ENCODE measurements at regions not wholly inside any gene's neighbourhood (a gene's known extent, or its start where the extent isn't known, plus 50 kb on each side); places are given as distances from the start of the nearest gene placed in this dataset.

DNA sequence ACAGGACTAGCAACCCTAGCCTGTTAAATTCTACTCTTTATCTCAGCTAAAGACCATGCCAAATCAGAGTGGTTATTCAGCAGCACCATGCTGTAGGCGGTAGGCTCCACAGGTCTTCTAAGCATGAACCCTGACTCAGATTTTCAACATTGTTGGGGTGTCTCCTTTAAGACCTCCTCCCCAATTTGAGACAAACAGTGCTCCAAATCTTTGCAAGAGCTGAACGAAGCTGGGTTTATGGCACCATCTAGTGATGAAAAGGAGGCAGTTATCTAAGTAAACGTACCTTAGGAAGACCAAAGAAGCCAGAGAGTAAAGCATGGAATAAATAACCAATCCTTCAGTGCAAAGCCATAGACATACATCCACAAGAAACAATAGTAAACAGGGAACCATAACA, 334.5 kb upstream of the SLC7A11 start:
- DNase-seq (ENCODE audit: low read depth, low spot score), result no peak
- no peaks in the 10 kb centered on the region; the same call in 1 of the 2 replicates for H3K9me3 ChIP-seq (ENCODE audit: low read depth, low read length)
- H3K9ac ChIP-seq (ENCODE audit: insufficient read length), result no peak overlapping the region
- H3K4me3 ChIP-seq, result no peak overlapping the region
- TF ChIP-seq POLR2AphosphoS5 (IDR thresholded peaks at IDR 0.05; ENCODE audit: borderline replicate concordance, low read depth, low read length), result no peak
- TF ChIP-seq EZH2 (IDR thresholded peaks at IDR 0.05), result no peak
- TF ChIP-seq FOXP2 (optimal IDR thresholded peaks at IDR 0.05; ENCODE audit: control extremely low read depth, extremely low read length, insufficient read depth), result no peak
- no peaks in the 10 kb centered on the region for H3K36me3 ChIP-seq (ENCODE audit: insufficient read depth, low read length)
- H3K27ac ChIP-seq, result no peak overlapping the region

GRCh38 chr4:138573246-138573645, 331.1 kb upstream of the SLC7A11 start:
- Histone ChIP-seq H3K9me3 (ENCODE audit: low read depth, low read length) (no peaks in the 10 kb centered on the region; the same call in 1 of the 2 replicates), H3K36me3 (ENCODE audit: insufficient read depth, low read length) (no peaks in the 10 kb centered on the region), H3K27ac (no peak overlapping the region), H3K9ac (ENCODE audit: insufficient read length) (no peak overlapping the region), H3K4me3 (no peak overlapping the region)
- TF ChIP-seq EZH2 (IDR thresholded peaks at IDR 0.05) (no peak), POLR2AphosphoS5 (IDR thresholded peaks at IDR 0.05; ENCODE audit: borderline replicate concordance, low read depth, low read length) (no peak), FOXP2 (optimal IDR thresholded peaks at IDR 0.05; ENCODE audit: control extremely low read depth, extremely low read length, insufficient read depth) (no peak)
- DNase-seq (ENCODE audit: low read depth, low spot score), result no peak

DNA sequence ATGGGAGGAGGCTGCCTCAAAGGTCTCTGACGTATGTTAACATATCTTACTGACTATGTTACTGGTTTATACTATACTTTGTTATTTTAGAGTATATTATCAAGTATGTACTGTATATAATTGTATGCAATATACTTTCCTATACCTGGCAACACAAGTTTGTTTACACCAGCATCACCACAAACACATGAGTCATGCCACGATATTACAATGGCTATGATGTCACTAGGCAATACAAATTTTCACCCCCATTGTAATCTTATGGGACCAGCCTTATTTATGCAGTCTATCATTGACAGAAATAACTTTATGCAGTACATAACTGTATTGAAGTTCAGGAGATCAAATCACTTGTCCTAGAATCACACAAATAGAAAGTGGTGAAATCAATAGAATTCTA, 329.9 kb upstream of the SLC7A11 start:
- TF ChIP-seq POLR2AphosphoS5 (IDR thresholded peaks at IDR 0.05; ENCODE audit: borderline replicate concordance, low read depth, low read length) (no peak), FOXP2 (optimal IDR thresholded peaks at IDR 0.05; ENCODE audit: control extremely low read depth, extremely low read length, insufficient read depth) (no peak), EZH2 (IDR thresholded peaks at IDR 0.05) (no peak)
- no peaks in the 10 kb centered on the region for H3K9me3 ChIP-seq (ENCODE audit: low read depth, low read length)
- H3K36me3 ChIP-seq (ENCODE audit: insufficient read depth, low read length), result no peaks in the 10 kb centered on the region
- no peak overlapping the region for H3K4me3 ChIP-seq
- DNase-seq (ENCODE audit: low read depth, low spot score), result no peak
- no peak overlapping the region for H3K27ac ChIP-seq
- H3K9ac ChIP-seq (ENCODE audit: insufficient read length), result no peak overlapping the region

GRCh38 chr4:138567696-138568095, 325.5 kb upstream of the SLC7A11 start:
- DNase-seq (ENCODE audit: low read depth, low spot score), result no peak
- Histone ChIP-seq H3K36me3 (ENCODE audit: insufficient read depth, low read length) (no peaks in the 10 kb centered on the region), H3K9ac (ENCODE audit: insufficient read length) (no peak overlapping the region), H3K27ac (no peak overlapping the region), H3K4me3 (no peak overlapping the region), H3K9me3 (ENCODE audit: low read depth, low read length) (no peaks in the 10 kb centered on the region)
- TF ChIP-seq EZH2 (IDR thresholded peaks at IDR 0.05) (no peak), POLR2AphosphoS5 (IDR thresholded peaks at IDR 0.05; ENCODE audit: borderline replicate concordance, low read depth, low read length) (no peak), FOXP2 (optimal IDR thresholded peaks at IDR 0.05; ENCODE audit: control extremely low read depth, extremely low read length, insufficient read depth) (no peak)

GRCh38 chr4:138565576-138565975, 323.4 kb upstream of the SLC7A11 start:
- Histone ChIP-seq H3K27ac (no peak overlapping the region), H3K4me3 (no peak overlapping the region), H3K36me3 (ENCODE audit: insufficient read depth, low read length) (no peaks in the 10 kb centered on the region), H3K9ac (ENCODE audit: insufficient read length) (no peak overlapping the region), H3K9me3 (ENCODE audit: low read depth, low read length) (no peaks in the 10 kb centered on the region)
- TF ChIP-seq EZH2 (IDR thresholded peaks at IDR 0.05), result no peak
- no peak for TF ChIP-seq FOXP2 (optimal IDR thresholded peaks at IDR 0.05; ENCODE audit: control extremely low read depth, extremely low read length, insufficient read depth)
- no peak for TF ChIP-seq POLR2AphosphoS5 (IDR thresholded peaks at IDR 0.05; ENCODE audit: borderline replicate concordance, low read depth, low read length)
- no peak for DNase-seq (ENCODE audit: low read depth, low spot score)

DNA sequence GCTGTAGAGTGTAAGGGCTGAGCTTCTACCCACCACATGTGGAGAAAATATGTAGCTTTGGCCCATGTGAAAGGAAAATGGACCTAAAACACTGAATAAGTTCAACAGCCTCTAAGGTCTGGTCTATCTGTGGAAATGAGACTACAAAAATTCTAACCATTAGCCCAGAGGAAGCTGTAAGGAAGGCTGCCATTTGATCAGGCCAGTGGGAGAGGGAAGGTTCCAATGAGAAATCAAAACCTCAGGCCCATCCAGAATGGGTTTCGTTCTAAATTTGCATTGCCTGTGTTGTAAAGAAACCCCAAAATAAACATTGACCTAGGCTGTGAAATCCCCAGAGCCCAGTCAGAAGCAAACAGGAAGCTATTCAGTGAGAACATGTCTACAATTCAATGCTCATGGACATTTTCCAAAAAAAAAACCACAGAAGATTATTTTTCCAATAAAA, 320.4 kb upstream of the SLC7A11 start:
- Histone ChIP-seq H3K36me3 (ENCODE audit: insufficient read depth, low read length) (no peaks in the 10 kb centered on the region), H3K27ac (peak overlapping the region; percentile 56), H3K9me3 (ENCODE audit: low read depth, low read length) (no peaks in the 10 kb centered on the region), H3K9ac (ENCODE audit: insufficient read length) (no peak overlapping the region), H3K4me3 (peak overlapping the region; percentile 2; the same call in 1 of the 2 replicates)
- DNase-seq (ENCODE audit: low read depth, low spot score), result peak; percentile 60
- TF ChIP-seq POLR2AphosphoS5 (IDR thresholded peaks at IDR 0.05; ENCODE audit: borderline replicate concordance, low read depth, low read length) (peak; percentile 23; the same call in 1 of the 2 replicates), EZH2 (IDR thresholded peaks at IDR 0.05) (no peak), FOXP2 (optimal IDR thresholded peaks at IDR 0.05; ENCODE audit: control extremely low read depth, extremely low read length, insufficient read depth) (peak; percentile 35)

- H3K4me3 ChIP-seq, result no peak overlapping the region
- TF ChIP-seq FOXP2 (optimal IDR thresholded peaks at IDR 0.05; ENCODE audit: control extremely low read depth, extremely low read length, insufficient read depth) (no peak), POLR2AphosphoS5 (IDR thresholded peaks at IDR 0.05; ENCODE audit: borderline replicate concordance, low read depth, low read length) (no peak), EZH2 (IDR thresholded peaks at IDR 0.05) (no peak)
Measured at GRCh38 chr4:138561906-138562305, 319.8 kb upstream of the SLC7A11 start.

DNA sequence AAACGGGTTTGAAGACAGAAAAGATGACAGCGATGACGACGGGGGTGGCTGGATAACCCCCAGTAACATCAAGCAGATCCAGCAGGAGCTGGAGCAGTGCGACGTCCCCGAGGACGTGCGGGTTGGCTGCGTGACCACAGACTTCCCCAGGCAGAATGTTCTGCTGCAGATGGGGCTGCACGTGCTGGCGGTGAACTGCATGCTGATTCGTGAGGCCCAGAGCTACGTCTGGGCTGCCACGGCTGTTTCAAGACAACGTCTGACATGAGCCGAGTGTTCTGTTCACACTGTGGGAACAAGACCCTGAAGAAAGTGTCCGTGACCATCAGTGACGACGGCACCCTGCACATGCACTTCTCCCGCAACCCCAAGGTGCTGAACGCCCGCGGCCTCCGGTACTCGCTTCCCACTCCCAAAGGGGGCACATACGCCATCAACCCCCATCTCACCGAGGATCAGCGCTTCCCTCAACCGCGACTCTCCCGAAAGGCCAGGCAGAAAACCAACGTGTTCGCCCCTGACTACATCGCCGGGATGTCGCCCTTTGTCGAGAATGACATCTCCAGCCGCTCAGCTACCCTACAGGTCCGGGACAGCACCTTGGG, 319.2 kb upstream of the SLC7A11 start:
- H3K36me3 ChIP-seq (ENCODE audit: insufficient read depth, low read length), result no peaks in the 10 kb centered on the region
- H3K9ac ChIP-seq (ENCODE audit: insufficient read length), result no peak overlapping the region
- H3K27ac ChIP-seq, result no peak overlapping the region
- no peak overlapping the region for H3K4me3 ChIP-seq
- no peak for DNase-seq (ENCODE audit: low read depth, low spot score)
- no peaks in the 10 kb centered on the region for H3K9me3 ChIP-seq (ENCODE audit: low read depth, low read length)
- no peak for TF ChIP-seq EZH2 (IDR thresholded peaks at IDR 0.05)
- no peak for TF ChIP-seq FOXP2 (optimal IDR thresholded peaks at IDR 0.05; ENCODE audit: control extremely low read depth, extremely low read length, insufficient read depth)
- no peak for TF ChIP-seq POLR2AphosphoS5 (IDR thresholded peaks at IDR 0.05; ENCODE audit: borderline replicate concordance, low read depth, low read length)

More at GRCh38 chr4:138561906-138562305, 319.8 kb upstream of the SLC7A11 start:
- no peaks in the 10 kb centered on the region for H3K36me3 ChIP-seq (ENCODE audit: insufficient read depth, low read length)
- no peak overlapping the region for H3K27ac ChIP-seq
- no peaks in the 10 kb centered on the region for H3K9me3 ChIP-seq (ENCODE audit: low read depth, low read length)
- DNase-seq (ENCODE audit: low read depth, low spot score), result no peak
- no peak overlapping the region for H3K9ac ChIP-seq (ENCODE audit: insufficient read length)

DNA sequence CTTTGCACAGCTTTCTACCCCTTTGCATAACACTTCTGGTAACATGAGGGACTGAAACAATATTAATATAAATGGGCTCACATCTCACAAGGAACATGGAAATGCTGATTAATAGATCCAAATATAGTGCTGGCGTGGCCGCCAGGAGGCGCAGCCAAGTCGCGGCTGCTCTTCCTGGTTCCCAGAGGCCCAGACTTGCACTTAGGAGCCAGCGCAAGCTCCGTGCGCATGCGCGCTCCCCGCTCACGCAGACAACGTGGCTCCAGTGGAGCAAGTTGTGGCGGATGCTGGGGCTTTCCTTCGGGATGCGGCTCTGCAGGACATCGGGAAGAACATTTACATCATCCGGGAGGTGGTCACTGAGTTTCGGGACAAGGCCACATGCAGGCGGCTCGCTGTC, 318.3 kb upstream of the SLC7A11 start:
- TF ChIP-seq EZH2 (IDR thresholded peaks at IDR 0.05) (no peak), POLR2AphosphoS5 (IDR thresholded peaks at IDR 0.05; ENCODE audit: borderline replicate concordance, low read depth, low read length) (no peak), FOXP2 (optimal IDR thresholded peaks at IDR 0.05; ENCODE audit: control extremely low read depth, extremely low read length, insufficient read depth) (no peak)
- Histone ChIP-seq H3K9ac (ENCODE audit: insufficient read length) (no peak overlapping the region), H3K27ac (no peak overlapping the region)

More for the DNA sequence above, 318.3 kb upstream of the SLC7A11 start:
- no peak overlapping the region for H3K4me3 ChIP-seq
- no peaks in the 10 kb centered on the region for H3K36me3 ChIP-seq (ENCODE audit: insufficient read depth, low read length)
- no peaks in the 10 kb centered on the region for H3K9me3 ChIP-seq (ENCODE audit: low read depth, low read length)
- no peak for DNase-seq (ENCODE audit: low read depth, low spot score)
